ENCODE measurements at regions not wholly inside any gene's neighbourhood (a gene's known extent, or its start where the extent isn't known, plus 50 kb on each side); places are given as distances from the start of the nearest gene placed in this dataset.
A peak's percentile ranks its signal among the peaks of the same experiment; 100 is the strongest.

DNA sequence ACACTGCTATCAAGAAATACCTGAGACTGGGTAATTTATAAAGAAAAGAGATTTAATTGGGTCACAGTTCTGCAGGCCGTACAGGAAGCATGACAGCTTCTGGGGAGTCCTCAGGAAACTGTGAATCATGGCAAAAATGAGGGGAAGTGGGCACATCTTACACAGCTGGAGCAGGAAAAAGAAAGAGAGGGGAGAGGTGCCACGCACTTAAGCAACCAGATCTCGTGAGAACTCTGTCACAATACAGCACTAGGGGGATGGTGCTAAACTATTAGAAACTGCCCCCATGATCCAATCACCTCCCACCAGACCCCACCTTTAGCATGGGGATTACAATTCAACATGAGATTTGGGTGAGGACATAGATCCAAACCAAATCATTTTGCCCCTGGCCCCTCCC, 105.5 kb upstream of the CPLX2 start:
- no peak for DNase-seq (ENCODE audit: low read depth)

DNA sequence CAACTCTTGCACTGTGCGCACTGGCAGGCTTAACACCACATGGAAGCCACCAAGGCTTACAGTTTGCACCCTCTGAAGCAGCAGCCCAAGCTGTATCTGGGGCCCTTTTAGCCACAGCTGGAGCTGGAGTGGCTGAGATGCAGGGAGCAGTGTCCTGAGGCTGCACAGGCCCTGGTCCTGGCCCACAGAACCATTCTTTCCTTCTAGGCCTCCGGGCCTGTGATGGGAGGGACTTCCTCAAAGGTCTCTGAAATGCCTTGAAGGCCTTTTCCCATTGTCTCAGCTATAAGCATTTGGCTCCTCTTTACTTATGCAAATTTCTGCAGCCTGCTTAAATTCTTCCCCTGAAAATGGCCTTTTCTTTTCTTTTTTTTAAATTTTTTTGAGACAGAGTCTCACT, 104.4 kb upstream of the CPLX2 start:
- DNase-seq (ENCODE audit: low read depth) = no peak

DNA sequence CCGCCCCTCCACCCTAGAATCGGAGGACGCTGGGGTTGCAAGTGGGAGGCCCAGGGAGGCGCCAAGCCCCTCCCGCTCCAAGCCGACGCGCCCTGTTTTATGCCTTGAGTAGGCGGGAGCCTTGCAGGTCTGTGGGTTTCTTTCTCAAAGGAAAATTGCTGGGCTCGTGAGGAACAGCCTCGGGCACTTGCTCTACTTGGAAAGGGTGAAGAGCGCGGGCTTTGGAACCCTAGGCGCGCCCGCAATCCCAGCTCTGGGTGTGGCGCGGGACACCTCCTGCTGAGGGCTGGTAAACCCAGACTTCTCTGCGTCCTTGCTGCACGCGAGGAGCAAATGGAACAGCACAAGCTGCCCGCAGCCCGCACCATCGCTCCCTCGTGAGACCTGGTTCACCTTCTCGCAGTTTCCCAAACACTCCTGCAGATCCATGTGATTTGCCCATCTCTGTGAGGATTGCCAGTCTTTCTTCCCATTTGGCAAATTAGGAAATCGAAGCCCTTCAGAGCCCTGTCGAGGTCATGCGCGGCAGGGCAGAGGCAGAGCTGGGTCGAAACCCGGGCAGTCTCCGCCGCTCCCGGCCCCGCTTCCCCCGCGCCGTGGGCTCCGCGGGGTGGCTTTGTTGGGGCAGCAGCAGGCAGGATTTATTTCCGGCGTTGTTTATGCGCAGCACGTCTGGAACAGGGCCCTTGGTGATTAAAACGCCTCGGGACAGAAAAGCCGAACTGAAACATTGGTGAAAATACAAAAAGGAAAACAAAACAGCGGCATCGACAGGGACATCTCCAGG, 98.4 kb upstream of the CPLX2 start:
- DNase-seq (ENCODE audit: low read depth) = no peak

DNA sequence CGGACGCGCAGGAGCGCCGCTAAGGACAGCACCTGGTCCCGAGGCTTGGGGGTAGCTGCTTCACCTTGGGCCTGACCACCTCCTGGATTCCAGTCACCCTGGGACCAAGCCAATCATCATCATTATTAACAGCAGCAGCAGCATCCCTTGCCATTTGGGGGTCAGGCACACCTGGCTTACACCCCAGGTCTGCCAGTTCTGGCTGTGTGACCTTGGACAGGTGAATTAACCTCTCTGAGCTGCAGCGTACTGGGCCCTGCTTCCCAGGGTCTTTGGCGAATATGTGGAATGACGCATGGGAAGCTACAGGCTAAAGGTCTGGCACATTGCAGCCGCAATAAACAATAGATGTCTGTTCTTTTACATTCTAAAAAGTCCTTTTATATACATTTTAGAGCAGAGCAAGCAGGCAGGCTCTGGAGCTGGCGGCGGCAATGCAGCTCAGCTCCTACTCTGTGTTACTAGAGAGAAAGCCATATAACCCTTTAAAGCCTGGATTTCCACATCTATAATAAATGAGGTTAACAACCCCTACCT, 97.8 kb upstream of the CPLX2 start:
- no peak for DNase-seq (ENCODE audit: low read depth)

DNA sequence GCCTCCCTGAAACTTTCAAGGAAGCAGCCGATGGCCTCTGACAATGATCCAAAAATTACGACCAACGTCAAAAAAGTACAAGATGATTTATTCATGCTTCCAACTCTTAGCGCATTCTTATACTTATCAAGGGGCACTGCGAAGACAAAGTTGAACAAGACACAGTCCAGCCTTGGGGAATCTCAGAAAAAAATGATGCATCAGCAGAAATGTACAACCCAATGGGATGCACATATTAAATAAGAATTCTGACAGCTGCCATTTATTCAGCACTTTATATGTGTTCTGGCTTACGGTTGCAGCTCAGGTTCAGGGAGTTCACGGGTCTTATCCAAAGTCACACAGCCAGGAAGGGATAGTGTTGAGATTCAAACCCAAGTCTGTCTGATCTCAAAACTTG, 96.0 kb upstream of the CPLX2 start:
- DNase-seq (ENCODE audit: low read depth) = no peak

DNA sequence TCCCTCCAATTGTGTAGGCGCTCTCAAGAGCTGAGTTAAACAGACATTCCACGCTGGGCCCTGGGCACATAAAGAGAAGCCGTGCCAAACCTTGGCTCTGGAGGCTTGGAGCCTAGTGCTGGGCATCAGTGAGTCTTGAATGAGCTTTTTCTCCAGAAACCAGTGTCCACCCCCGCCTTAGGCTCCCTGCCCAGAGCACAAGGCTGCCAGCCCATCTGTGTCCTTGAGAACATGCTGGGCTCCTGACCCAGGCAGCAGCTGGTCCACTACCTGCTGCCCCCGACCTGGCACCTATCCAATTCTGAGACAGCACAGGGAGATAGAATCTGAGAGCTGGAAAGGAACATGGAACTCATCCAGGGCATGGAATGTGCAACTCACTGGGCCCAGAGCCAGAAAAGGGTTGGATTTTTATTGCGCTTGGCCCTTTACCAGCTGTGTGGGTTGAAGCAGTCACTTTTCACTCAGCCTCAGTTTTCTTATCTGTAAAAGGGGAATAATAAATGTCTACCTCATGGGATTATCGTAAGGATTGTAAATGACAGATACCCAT, 92.4 kb upstream of the CPLX2 start:
- DNase-seq (ENCODE audit: low read depth) = peak; percentile 15

DNA sequence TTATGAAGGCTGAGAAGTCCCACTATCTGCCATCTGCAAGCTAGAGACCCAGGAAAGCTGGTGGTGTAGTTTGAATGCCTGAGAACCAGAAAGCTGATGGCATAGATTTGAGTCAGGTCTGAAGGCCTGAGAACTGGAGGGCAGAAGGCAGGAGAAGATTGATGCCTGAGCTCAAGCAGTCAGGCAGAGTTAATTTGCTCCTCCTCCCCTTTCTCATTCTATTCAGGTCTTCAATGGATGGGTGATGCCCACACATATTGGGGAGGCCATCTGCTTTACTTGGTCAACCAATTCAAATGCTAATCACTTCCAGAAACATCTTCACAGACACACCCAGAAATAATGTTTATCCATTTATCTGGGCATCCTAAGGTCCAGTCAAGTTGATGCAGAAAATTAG, 87.6 kb upstream of the CPLX2 start:
- DNase-seq (ENCODE audit: low read depth) = no peak

DNA sequence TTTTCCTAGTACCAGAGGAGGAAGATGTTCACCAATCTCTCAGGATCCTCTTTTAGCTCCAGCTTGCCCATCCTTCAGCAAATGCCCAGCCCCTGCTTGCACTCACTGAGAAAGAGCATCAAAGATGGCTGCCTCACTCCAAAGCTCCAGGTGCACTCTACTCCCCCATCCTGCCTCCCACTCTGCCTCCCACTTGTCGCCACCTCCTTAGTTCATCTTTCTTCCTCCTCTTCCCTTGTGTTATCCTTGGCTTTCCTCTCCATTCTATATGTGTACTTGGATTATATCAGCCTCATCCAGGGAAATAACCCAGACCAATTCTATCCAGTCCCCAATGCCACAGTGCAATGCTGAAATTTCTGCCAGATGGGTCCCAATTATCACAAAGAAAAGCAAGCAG, 87.1 kb upstream of the CPLX2 start:
- DNase-seq (ENCODE audit: low read depth) = no peak

DNA sequence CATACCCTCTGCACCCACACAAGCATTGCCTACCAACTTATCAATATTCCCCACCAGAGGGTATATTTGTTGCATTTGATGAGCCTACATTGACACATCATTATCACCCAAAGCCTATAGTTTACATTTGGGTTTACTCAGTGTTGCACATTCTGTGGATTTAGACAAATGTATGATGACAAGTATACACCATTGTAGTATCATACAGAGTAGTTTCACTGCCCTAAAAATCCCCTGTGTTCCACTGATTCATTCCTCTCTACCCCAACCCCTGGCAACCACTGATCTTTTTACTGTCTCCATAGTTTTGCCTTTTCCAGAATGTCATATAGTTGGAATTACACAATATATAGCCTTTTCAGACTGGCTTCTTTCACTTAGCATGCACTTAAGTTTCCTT, 85.7 kb upstream of the CPLX2 start:
- no peak for DNase-seq (ENCODE audit: low read depth)

DNA sequence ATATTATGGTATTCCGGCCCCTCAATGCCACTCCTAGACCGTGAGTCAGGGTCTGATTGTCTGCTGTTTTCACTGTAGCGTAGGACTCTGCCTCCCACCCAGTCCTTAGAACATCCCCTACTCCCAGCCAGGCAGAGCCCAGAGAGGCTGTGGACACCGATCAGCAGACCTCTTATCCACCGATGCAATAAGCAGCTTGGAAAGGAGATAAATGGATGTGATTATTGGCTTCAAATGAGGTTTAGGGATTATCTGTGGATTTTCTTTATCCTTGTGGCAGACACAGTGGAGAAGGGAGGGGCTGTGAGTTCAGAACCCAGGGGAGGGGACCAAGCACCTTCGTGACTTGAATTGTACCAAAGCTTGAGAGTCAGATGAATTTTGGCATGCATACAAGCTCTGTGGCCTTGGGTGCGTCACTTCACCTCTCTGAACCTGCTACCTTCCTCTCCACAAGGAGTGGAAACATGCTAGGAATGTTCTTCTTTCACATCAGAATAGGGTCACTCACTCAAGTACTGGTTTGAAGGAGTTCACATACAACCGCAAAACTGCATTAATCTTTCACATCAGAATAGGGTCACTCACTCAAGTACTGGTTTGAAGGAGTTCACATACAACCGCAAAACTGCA, 83.1 kb upstream of the CPLX2 start:
- no peak for DNase-seq (ENCODE audit: low read depth)

DNA sequence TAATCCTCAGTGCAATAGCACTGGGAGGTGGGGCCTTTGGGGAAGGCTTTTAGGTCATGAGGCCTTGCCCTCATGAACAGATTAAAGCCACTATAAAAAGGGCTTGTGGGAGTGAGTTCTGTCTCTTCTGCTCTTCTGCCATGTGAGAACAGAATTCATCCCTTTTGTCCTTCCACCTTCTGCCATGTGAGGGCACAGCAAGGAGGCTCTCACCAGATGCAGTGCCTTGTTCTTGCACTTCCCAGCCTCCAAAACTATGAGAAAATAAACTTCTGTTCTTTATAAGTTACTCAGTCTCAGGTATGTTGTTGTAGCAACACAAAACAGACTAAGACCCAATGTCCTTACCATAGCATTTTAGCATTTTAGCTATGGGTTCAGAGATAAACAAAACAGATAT, 81.7 kb upstream of the CPLX2 start:
- no peak for DNase-seq (ENCODE audit: low read depth)

DNA sequence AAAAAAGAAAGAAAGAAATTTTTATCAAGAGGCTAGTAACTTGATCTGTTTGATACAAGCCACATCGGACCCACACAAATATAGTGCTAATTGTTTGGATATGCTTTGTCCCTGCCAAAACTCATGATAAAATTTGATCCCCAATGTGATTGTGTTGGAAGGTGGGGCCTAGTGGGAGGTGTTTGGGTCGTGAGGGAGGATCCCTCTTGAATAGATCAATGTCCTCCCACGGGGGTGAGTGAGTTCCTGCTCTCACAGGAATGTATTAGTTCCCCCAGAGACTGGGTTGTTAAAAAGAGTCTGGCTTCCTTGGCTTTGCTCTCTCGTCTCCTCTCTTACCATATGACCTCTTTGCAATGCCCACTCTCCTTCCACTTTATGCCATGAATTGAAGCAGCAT, 80.6 kb upstream of the CPLX2 start:
- DNase-seq (ENCODE audit: low read depth) = no peak

DNA sequence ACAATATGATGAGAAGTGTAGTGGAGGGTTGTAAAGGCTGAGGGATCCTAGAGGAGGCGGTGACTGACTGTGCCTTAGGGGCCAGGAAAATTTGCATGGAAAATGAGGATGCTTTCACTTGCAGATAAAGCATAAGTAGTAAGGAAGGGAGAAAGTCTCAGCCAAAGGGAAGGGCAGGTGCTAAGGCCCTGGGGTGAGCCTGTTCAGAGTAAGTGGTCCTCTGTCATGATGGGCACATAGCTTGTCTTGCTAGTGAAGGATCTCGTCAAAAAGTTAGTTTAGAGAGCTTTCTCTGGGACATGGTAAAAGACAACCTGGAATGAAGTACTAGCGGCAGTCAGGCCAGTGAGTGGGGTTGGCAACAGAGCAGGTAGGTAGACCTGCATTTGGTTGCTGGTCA, 75.4 kb upstream of the CPLX2 start:
- DNase-seq (ENCODE audit: low read depth) = no peak

DNA sequence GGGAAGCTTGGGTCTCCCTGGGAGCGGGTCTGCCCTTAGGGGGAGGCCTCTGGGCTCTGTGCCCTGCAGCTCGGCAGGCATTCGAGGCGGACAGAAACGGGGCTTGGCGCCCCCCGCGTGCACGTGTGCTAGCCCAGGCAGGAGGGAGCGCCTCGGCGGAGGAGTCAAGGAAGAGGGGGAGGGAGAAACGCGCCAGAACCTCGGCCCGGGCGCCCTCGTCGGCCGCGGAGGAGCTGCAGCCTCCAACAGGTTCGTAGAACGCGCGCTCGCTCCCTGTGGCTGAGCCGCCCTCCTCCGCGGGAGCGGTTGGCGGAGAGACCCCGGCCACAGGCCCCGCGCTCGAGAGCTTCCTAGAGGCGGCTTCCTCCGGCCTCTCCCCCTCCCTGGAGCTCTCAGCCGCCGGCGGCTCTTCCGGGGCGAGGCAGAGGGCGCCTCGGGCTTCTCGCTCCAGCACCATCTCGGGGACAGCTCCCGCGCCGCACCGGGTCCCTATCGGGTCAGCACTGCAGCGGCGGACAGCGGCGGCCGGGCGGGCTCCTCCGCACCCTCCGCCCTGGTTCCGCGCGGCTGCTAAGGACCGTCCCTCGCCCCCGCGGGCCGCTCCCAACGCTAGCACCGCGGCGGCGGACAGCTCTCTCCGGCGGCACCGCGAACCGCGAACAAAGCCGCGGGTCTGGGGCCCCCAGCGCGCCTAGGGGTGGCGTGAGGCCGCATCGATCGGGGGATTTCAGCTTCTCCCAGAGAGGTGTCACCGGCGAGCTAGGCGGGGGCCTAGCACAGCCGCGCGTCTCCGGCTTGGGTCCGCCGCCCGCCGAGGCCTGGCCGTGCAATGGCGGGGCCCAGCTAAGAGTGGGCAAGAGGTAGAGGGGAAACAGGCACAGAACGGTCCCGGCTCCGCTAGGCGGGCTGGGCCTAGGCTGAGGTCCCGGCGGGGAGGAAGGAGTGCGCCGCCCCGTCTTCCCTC, 74.6 kb upstream of the CPLX2 start:
- DNase-seq (ENCODE audit: low read depth) = peak; percentile 86

DNA sequence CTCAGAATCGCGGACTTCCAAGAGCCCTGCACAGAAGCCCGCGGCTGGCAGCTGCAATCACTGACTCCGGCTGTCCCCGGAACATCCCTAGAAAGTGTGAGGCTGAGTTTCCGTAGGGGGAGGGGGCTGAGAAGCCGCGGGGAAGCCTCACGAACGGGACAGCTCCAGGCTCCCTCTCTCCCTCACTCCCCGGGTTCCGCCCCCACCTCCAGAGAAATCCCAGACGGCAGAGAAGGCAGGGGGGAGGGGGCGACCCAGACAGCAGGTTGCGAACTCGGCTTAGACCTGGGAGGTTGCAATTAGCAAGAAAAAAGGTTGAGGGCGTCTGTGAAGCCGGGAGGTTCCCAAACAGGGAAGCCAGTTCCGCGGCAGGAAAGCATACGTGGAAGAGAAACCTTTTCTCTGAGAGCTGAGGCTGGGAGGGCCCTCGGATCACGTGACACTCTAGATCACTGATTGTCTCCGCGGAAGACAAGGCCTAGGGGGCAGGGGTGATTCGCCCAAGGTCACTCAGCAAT, 73.8 kb upstream of the CPLX2 start:
- DNase-seq (ENCODE audit: low read depth) = no peak

DNA sequence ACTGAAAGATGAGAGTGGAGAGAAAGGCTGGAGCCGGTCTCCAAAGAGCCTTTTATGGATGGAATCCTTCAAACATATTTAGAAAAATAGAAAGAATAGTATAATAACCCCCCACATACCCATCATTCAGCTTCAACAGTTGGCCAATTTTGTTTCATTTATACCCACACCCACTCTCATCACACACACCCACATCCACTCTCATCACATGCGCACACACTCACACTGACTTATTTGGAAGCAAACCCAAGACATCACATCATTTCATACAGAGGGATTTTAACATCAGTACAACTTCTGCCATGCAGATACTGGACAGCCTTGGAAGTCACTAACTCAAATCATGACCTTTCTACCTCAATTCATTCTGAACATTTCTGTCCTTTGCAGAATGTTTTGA, 72.8 kb upstream of the CPLX2 start:
- no peak for DNase-seq (ENCODE audit: low read depth)

DNA sequence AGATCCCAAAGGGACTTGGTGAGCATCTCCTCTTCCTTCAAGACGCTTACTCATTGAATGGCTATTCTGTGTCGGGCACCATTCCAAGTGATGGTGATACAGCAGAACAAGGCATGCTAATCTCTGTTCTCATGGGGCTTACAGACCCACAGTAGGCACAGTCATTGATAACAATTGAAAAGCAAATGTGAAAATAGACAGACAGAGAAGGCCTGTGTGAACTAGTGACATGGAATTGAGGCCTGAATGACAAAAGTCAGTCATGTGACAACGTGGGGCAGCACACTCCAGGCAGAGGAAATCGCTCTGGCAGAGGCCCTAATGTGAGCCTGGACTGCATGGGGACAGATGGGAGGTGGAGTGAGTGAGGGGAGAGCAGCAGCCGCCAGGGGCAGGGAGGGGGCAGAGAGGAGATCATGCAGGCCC, 70.7 kb upstream of the CPLX2 start:
- peak; percentile 82 for DNase-seq (ENCODE audit: low read depth)

DNA sequence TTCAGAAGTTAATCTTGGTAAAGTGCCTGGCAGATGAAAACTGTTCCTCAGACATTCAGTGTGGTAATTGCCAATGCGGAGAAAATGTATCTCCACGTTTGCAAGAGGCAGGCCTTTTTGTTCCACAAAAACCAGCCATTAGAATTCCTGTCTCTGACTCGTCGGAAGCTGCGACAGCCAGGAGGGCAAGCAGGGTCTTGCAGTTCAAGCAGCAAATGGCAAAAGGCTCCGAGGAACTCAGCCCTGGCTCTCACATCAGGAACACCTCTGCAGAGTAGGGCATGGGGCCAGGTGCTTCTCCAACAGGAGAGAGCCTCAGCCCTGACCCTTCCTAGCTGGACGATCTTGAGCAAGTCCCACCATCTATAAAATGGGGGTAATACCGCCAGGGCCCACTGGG, 69.0 kb upstream of the CPLX2 start:
- DNase-seq (ENCODE audit: low read depth) = no peak

DNA sequence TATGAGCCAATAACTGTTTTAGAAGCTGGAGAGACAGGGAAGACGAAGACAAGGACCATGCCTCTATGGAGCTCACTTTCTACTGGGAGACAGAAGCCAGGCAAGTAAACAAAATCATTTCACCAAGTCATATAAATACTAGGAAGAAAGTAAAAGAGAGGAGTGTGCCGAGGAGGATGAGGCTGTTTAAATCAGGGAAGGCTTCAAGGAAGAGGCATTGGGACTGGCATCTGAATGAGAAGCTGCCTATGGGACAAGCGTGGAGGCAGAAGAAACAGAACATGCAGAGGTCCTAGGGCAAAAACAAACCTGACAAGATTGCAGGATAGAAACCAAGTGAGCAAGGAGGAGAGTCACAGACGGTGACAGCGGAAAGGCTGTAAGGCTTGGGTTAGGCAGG, 68.1 kb upstream of the CPLX2 start:
- no peak for DNase-seq (ENCODE audit: low read depth)

DNA sequence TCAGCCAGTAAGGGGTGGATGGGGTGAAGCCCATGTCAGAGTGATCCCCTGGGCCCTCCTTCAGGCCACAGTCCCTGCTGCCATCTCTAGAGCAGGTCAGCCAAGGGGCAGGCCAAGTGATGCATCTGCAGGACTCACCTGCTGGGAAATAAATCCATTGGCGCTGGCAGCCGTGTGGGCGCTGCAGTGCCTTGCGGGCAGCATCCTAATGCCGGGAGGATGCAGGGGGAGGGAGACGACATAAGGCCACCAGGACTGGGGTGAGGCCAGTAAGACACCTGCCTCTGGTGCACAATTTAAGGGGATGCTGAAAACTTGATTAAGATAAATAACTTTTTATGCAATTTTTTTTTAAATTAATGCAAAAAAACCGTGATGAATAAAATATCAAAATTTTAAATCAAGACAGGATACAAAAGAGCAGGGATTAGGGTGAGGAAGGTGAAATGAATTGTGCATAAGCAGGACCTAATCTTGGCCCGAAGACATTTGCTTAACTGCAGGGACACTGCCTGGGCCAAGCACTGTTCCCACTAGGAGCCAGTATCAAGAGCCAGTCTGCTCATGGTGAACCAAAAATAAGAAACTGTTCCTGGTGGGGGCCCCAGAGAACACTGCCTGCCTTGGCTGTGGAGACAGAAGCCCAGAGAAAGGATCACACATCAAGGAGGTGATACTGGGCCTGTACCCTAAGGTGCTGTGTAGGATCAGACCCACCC, 67.5 kb upstream of the CPLX2 start:
- DNase-seq (ENCODE audit: low read depth) = no peak

DNA sequence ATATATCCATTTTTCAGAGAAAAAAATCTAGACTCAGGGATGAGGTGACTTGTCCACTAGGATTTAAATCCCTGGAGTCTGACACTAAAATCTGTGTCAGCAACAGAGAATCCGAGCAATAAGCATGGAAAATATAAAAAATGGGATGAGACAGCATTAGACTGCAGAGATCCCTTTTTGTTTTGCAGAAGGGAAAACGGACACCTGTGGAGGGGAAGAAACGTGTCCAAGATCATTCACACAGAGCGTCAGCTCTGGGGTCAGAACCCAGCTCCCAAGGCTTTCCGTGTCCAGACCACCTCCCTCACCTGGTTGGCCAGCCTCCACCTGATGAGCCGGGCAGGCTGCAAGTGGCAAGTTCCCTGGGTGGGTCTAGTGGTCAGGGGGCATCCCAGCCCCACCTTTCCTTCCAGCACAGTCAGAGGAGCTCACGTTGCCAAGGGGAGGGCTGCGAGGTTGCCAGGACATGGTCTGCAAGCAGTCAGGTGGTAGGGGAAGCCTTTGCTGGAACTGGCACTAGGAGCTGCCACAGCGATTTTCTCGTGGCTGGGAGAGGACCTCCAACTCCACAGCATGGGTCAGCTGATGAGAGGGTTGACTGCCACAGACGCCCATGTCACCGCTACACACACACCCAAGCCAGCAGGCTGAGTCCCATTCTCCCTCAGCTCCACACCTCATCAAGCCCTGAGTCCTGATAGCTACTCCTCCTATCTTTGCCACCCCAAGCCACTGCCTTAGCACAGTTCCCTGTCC, 65.9 kb upstream of the CPLX2 start:
- no peak for DNase-seq (ENCODE audit: low read depth)
